CD4-positive, alpha-beta T cell treated with Interferon gamma for 1 hour (primary cell): ENCODE measurements at regions not wholly inside any gene's neighbourhood (a gene's known extent, or its start where the extent isn't known, plus 50 kb on each side); places are given as distances from the start of the nearest gene placed in this dataset.
"Not testable (repeated sequence)": the region's sequence is repeated elsewhere in the genome, so short reads cannot be mapped to it uniquely, and the experiment has no call there.

ENCODE experiments used
- DNase-seq: peaks from one replicate; pipeline ENCODE4 v3.0.0-alpha.2; 2020

DNA sequence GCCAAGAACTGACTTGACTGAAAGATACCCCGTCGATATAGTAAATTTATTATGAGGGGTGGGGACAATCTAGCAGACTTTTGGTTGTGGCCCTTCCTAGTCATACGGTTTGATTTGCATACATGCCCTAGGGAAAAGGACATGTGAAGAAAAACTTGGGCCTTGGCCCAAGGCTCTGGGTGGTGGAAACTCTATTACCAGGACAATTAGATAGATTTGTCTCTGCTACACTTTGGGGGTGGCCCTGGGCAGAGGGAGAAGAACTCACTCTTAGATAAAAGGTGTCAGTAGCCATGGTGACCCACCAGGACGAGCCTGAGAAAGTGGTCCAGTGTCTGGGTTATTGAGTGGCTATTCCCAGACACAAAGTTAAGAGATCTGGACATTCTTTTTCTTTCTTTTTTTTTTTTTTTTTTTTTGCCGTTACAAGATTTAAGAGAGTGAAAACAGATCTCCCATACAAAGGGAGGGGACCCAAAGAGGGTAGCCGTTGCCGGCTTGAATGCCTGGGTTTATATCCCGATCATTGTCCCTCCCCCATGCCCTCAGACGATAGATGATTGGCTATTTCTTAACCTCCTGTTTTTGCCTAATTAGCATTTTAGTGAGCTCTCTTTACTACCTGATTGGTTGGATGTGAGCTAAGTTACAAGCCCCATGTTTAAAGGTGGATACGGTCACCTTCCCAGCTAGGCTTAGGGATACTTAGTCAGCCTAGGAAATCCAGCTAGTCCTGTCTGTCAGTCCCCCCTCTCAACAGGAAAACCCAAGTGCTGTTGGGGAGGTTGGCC, 96.4 kb upstream of the SMAD3 start:
- DNase-seq, result no peak

DNA sequence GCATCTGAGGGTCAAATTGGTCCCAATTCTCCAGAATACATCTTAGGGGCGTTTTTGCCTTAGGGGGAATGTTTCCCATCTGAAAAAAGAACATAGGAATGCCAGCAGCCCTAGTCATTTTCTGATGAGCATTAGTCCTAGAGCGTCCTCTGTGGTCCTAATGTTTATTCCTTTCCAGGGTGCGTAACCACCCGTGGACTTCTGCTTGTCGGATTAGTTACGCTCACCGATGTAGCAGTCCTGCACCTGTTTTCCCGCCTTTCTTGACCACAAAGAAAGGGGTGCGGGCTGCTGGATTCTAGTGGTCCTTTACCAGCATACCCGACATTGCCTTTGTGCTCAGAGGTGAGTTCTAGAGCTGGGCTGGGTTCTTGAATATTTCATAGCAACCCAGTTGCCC, 91.3 kb upstream of the SMAD3 start:
- not testable (repeated sequence) for DNase-seq

DNA sequence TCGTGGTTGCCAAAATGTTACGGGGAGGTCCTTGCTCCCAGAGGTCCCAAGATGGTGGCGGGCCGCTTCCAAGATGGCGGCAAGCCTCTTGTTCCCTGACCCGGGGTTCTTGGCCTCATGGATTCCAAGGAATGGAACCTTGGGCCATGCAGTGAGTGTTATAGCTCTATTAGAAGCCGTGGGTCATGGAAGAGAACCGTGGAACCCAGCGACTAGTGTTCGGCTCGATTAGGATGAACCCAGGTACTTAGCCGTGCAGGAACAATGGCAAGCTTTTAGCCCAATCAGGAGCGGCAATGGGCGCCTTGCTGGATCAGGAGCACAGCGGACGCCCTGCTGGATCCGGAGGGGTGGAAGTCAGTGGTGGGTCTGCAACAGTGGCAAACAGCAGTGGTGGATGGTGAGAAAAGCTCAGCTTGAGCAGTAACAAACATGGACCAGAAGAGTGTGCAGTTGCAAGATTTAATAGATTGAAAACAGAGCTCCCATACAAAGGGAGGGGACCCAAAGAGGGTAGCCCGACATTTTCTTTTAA, 89.2 kb upstream of the SMAD3 start:
- not testable (repeated sequence) for DNase-seq

DNA sequence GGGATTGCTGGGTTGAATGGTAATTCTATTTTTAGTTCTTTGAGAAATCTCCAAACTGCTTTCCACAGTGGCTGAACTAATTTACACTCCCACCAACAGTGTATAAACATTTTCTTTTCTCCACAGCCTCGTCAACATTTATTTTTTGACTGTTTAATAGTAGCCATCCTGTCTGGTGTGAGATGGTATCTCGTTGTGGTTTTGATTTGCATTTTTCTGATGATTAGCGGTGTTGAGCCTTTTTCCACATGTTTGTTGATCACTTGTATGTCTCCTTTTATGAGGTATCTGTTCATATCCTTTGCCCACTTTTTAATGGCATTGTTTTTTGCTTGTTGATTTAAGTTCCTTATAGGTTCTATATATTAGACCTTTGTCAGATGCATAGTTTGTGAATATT, 85.1 kb upstream of the SMAD3 start:
- DNase-seq, result not testable (repeated sequence)

DNA sequence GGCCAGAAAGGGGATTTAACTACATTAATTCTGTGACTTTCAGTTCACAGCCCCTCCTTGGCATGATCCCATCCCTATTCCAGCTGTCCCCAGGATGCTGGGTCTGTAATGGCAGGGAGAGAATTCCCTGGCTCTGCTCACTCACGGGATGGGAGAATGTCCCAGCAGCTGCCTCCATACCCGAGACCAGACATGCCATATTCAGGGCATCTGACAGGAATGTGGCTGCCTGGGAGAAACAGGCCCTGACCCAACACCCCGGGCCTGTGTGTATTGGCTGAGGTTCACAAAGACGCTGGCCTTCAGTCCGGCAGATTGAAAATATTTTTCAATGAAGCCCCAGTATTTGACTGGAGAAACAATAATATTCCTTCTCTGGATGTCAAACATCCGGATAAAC, 83.6 kb upstream of the SMAD3 start:
- no peak for DNase-seq

DNA sequence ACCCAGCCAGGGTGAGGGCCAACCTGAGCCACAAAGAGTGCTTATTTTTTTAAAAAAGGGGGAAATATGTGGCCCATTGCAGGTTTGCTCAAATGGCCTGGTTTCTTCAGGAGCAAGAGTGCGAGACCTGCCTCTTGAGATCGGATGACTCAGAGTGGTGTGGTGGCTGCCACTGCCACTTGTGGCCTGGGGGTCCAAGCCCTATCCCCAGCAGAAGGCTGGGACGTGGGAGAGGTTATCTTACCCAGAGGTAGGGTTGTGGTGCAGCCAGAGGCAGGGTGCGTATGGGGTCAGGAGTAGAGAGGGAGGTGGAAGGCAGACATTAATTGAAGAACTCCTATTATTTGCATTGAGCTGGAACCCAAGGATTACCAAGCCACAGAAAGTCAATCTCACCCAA, 83.2 kb upstream of the SMAD3 start:
- DNase-seq, result no peak

DNA sequence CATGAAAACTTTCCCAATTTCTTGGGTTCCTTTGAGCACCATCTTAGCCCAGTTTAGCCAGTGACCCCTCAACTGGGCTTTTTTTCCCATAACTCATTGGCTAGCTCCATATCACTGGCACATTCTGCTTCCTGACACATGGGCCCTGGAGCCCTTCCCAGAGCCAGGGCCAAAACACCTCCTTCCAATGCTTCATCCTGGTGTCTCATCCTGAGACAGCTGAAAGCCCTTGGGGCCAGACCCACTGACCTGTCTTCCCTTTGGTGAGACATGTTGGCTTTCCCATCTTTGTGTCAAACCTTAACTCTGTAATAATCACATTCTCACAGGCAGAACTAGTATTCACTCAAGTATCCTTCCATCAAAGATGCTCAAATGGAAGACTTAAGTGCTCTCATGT, 82.6 kb upstream of the SMAD3 start:
- DNase-seq, result no peak

DNA sequence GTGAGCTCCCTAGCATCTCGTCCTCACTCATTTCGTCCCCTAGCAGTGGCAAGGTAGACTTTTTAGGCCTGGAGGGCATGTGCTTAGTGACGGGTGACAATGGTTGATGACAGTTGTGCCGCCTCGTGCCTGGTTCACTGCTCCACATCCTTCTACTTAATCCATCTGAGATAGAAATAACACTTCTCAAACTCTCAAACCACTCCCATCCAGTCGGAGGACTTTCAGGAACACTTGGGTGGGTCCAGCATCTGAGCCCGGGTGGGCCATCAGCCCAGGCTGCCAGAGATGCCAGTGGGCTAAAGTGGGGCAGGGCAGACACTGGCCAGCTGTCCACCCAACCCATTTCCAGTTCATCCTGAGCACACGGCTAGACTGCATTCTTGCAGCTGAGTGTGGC, 79.7 kb upstream of the SMAD3 start:
- DNase-seq, result no peak

DNA sequence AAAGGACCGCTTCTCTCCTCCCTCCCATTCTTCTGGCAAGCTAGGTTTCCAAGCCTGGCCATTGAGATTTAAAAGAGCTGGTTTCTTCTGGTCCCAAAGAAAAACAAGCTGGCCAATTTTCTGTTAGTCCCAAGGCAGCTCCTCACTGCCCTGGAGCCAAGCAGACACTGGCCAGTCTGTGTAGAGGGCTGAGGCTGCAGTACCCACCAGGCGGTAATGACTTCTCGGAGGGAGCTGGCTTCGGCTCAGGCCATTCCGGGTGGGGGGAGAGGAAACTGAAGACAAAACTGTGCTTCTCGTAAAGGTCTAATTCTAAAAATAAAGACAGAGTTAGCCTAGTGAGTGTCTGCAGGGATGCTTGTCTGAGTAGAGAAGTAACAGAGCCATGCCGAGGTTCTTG, 78.5 kb upstream of the SMAD3 start:
- DNase-seq, result no peak

DNA sequence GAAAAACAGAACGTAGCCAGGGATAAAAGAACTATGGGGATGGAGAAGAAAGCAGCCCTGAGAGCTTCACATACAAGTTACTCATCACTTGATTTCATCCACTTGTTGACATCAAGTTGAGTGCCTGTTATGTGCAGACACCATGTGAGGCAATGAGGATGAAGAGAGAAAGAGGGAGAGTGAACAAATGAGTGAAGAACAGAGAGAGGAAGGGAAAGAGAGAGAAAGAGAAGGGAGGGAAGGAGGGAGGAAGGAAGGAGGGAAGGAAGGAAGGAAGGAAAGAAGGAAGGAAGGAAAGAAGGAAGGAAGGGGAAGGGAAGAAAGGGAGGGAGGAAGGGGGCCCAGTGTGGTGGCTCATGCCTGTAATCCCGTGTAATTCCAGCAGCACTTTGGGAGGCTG, 72.3 kb upstream of the SMAD3 start:
- DNase-seq, result no peak

DNA sequence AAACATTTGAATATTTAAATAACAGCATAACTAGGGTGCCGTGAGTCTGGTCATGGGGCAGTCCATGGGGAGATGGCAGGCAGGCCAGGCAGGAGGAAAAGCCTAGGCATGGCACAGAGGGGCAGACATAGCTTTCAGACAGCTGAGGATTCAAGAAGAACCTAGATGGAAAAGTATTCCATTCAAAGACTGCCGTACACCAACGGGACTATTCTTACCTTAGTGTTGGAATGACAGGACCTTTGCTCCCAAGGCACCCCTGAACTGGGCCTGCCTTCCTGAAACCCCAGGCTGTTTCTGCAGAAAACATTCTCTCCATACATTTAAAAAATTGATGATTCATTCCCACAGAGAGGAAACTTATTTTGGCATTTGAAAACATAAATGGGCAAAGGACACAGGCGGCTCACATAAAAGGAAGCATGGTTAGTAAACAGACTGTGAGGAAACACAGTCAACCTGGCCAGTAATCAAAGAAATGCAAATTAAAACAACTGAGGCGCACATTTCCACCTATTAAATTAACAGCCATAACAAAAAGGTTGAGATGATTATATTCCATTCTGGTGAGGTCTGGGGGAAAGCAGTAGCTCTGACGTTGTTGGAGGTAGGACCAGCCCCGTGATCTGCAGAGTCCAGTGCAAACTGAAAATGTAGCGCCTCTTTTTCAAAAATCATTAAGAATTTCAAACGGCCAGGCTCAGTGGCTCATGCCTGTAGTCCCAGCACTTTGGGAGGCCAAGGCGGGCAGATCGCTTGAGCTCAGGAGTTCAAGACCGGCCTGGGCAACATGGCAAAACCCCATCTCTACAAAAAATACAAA, 71.3 kb upstream of the SMAD3 start:
- no peak for DNase-seq

DNA sequence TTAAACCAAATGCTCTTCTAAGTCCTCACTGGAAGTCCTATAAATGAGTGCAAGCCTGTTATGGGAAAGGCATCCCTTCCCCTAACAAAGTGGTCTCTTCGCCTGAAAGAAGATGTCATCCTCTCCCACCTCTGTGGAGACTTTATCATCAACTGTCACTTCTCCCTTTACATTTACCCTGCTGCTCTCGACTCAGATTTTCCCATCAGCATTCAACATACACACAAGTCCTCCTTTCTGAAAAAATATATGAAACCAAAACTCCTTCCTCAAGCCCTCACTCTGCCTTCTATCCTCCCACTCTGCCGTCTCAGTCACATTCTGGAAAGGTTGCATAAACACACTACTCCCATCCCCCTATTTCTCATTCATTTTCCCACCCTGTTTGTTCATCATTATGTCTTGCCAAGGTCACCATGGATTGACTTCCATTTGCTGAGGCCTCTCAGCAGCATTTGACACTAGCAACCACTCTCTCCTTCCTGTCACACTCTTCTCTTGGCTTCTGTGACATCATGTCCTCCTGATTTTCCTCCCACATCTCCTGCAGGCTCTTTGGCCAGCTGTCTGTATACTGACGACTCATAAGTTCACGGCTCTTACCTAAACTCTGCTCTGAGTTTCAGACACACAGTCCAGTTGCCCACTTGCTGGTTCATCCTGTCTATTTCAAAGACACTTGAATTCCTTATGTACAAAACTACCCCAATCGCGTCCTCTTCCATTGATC, 70.3 kb upstream of the SMAD3 start:
- DNase-seq, result no peak

DNA sequence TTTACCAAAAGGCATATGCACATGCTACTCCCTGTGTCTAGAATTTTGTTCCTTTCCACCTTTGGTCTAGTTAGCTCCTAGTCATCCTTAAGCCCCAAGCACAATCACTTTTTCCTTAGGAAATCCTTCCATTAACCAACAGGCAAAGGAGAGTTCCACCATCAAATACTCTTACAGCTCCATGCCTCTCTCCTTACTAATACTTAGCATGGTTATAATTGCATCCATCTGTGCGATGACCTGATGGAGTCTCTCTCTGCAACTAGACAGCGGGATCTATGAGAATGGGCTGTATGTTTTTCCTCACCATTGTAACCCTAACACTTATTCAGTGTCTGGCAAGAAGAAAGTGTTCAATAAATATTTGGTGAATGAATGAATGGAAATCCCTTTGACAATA, 69.3 kb upstream of the SMAD3 start:
- DNase-seq, result no peak

DNA sequence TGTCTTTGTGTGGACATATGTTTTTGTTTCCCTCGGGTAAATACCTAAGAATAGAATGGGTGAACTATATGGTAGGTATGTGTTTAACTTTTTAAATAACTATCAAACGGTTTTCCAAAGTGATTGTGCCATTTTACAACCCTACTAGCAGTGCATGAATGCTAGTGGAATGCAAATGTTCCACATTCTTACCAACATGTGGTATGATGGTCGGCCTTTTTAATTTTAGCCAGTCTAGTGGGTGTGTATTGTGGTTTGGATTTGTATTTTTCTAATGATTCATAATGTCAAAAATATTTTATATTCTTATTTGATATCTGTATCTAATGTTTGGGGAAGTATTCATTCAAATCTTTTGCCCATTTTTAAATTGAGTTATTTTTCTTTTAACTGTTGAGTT, 68.2 kb upstream of the SMAD3 start:
- DNase-seq, result no peak

DNA sequence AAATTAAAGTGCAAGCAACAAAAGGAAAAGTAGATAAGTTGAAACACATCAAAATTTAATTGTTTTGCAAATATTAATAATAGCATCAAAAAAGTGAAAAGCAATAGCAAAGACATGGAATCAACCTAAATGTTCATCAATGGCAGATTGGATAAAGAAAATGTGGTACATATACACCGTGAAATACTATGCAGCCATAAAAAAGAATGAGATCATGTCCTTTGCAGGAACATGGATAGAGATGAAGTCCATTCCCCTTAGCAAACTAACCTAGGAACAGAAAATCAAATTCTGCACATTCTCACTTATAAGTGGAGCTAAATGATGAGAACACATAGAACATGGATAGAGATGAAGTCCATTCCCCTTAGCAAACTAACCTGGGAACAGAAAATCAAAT, 67.2 kb upstream of the SMAD3 start:
- not testable (repeated sequence) for DNase-seq

DNA sequence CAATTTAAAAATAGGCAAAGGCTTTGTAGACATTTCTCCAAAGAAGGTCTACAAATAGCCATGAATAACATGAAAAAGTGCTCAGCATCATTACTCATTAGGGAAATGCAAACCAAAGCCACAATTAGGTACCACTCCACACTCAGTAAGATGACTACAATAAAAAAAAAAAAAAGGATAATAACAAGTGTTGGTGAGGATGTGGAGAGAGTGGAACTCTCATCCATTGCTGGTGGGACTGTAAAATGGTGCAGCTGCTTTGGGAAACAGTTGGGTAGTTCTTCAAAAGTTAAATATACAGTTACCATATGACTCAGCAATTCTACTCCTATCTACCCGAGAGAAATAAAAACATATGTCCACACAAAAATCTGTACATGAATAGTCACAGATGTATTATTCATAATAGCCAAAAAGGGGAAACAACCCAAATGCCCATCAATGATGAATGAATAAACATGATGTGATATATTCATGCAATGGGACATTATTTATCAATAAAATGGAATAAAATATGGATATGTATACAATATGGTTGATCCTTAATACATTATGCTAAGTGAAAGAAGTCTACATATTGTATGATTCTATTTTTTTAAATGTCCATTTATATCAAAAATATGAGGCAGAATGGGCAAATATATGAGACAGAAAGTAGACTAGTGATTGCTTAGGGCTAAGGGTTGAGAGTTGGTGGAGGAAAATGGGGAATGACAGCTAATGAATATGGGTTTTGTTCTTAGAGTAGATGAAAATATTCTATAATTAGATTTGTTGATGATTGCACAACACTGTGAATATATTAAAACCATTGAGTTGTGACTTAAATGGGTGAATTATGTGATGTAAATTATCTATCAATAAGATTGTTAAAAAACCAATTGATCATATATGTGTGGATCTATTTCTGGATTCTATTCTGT, 66.1 kb upstream of the SMAD3 start:
- no peak for DNase-seq

DNA sequence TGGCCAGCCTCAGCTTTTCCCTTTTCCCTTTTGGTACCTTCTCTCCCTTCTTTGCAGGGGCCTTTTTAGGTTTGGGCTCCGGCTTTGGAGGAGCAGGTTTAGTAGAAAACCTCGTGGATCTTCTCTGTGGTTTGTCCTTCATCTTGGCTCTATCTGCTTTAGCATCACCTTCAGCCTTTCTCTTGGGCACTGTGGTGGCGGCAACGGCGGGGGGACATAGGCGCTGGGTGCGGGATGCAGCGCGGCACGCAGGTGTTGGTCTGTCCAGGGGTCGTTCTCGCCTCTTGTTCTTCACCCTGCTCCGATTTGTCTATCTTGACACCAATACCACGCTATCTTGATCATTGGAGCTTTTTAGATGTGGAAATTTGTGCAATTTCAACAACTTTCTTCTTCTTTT, 64.5 kb upstream of the SMAD3 start:
- DNase-seq, result no peak

DNA sequence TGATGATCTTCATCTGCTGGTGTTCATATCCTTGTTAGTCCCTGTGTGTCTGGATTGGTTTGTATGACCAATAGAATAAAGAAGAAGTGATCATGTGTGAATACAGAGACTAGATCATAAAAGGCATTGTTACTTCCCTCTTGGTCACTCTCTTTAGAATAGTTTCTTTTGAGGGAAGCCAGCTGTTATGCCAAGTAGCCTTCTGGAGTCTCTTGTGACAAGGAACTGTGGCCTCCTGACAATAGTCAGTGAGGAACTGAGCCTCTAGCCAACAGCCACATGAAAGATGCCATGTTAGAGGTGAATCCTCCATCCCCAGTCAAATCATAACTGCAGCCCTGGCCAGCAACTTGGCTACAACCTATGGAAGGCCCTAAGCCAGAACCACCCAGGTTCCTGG, 63.0 kb upstream of the SMAD3 start:
- DNase-seq, result no peak

DNA sequence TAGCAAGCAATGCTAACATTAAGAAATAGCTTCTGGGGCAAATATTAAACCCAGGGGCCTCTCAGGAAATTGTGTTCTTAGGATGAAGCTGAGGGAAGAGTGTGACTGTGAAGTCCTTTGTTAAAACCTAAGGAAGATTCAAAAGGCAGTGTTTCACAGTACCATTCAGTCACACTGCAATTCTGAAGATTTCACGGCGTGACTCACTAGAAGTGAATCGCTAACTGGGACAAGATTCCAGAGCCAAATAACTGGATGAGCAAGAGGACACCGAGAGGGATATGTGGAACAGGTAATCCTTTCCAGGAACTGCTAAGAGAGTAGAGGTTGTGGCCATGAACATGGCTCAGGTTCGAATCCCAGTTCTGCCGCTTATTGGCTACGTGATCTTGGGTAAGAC, 61.8 kb upstream of the SMAD3 start:
- no peak for DNase-seq

DNA sequence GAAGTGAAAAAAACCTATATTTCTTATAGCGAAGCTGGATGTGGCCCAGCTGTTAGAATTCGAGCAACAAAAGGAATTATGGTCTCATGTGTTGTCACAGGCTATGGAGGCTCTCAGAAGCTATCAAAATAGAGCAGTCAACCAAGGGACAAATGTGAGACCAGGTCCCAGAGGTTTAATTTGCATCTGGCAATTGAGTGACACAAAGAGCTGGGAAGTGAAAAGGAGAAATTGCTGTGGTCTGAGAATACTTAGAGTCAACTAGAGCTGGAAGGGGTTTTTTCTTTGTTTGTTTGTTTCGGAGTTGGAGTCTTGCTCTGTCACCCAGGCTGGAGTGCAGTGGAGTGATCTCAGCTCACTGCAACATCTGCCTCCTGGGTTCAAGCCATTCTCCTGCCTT, 61.3 kb upstream of the SMAD3 start:
- no peak for DNase-seq

DNA sequence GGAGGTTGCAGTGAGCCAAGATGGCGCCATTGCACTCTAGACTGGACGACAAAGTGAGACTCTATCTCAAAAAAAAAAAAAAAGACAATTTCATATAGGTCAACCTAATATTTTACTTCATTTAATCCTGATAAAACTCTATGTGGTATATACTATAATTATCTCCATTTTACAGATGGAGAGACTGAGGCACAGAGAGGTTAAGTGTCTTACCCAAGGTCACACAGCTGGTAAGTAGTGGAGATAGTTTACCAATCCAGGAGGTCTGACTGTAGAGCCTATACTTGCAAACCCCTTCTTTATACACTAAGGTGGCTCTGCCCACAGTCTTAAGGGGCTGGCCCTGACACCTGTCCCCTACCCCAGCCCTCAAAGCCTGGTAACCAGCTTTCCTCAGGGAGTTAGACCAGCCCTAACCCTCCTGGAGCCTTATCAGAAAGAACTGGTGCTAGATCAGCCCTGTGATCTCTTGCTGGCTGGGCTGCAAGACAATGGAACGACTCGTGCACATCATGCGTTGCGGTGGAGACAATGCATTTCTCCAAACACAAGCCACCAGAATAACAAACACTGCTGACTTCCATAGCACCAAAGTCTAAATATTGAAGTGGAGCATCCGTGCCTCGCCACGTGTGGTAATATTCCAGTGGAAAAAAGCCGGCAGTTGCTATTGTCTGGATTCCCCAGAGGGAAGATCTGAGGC, 60.0 kb upstream of the SMAD3 start:
- no peak for DNase-seq
